GM18526 (cell line): ENCODE measurements at regions not wholly inside any gene's neighbourhood (a gene's known extent, or its start where the extent isn't known, plus 50 kb on each side); places are given as distances from the start of the nearest gene placed in this dataset.

ENCODE experiments used
- POLR2A ChIP-seq: IDR thresholded peaks from 3 replicates; pipeline ENCODE4 v1.6.1; 2011; ENCODE audit not compliant: insufficient read length; ENCODE audit errors: extremely low read depth

DNA sequence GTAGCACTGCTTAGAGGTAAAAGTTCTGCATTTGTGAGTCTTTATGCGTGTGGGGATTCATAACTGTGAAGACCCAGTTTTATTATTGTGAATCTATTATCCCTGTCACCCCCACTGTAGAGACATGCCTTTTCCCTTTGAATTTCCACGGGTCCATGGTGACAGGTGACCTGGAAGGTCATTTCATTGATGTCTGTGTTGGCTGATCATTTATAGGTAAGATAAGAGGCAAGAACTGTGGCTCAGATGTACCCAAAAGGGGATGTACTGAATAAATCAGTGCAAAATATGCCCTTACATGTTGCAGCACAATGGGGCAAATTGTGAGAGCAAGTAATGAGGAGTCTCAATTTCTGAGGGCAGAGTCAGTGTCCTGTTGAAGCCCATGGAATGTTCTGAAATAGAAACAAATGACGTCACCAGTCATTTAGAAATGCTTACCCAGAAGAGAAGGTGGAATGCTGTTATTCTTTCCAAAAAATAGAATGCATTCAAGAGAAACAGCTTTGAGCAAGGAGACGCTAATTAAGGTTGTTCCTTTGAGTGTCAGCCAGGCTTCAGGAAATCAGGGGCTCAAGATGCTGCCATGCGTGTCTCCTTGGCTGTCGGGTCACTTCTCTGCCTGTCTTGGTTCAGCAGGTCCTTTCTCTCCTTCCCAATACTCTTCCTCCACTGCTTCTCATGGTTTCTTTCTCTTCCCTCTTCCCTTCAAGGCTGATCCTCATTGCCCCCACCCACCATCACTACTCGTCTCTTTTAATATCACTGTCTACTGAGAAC is 118.7 kb upstream of the E2F8 start:
- TF ChIP-seq POLR2A = no peak

GRCh38 chr11:19357943-19358342 is 117.2 kb upstream of the E2F8 start:
- TF ChIP-seq POLR2A = no peak

- TF ChIP-seq POLR2A = no peak
These were observed 114.9 kb upstream of the E2F8 start for GRCh38 chr11:19355601-19356000.

- TF ChIP-seq POLR2A = no peak
These were observed 112.6 kb upstream of the E2F8 start for GRCh38 chr11:19353287-19353850.

DNA sequence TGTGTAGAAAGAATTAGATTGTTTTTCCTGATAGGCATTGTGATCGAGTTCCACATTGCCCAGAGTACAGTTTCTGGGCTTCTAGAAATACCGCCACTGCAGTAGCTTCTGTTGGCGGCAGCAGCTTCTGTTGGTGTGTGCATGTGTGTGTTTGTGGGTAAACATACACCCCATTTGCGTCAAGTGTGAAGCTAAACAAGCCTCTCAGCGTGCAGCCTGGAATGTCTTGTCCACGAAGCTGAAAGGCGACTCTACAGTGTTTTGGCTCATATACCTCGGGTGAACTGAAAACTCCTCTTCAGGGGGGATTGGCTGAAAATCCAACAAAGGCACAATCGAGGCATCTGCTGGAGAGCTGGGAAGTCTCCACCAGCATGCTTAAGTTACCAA is 112.0 kb upstream of the E2F8 start:
- TF ChIP-seq POLR2A = no peak

- no peak for TF ChIP-seq POLR2A
These were observed 111.5 kb upstream of the E2F8 start for GRCh38 chr11:19352072-19352770.

- TF ChIP-seq POLR2A = no peak
These were observed 110.7 kb upstream of the E2F8 start for GRCh38 chr11:19351426-19351825.

GRCh38 chr11:19350160-19350559 is 109.4 kb upstream of the E2F8 start:
- TF ChIP-seq POLR2A = no peak

DNA sequence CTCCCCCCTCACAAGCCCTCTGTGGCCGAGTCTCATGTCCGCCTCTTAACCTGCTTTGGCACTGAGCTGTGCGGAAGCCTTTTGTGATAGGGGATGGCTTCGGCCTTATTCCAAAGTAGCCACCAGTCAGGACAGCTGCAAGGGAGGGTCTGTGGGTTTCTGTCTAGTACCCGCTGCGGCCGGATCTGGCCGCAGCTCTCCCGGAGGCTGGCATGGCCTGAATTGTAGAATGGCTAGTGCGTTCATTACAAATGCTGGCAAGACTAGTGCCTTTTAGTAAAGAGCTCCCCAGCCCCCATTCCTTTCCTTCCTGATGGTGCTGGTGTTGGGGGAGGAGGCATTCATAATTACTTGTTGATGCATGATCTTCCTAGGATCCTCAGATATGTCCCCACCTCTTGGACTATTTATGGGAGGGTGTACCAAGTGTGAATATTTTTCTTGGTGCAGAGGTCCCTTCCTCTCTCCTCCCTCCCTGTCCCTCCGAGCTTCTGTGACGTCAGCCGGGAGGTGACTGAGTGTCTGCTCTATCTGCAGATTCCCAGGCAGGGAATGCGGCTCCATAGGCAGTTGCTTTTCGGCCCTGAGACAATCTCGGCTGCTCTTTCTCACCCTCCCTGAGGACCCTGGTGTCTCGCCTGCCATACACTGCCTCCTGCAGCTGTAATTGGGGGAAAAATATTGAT is 108.7 kb upstream of the E2F8 start:
- TF ChIP-seq POLR2A = no peak

- no peak for TF ChIP-seq POLR2A
These were observed 107.2 kb upstream of the E2F8 start for GRCh38 chr11:19347911-19348310.

GRCh38 chr11:19345848-19346681 is 105.3 kb upstream of the E2F8 start:
- no peak for TF ChIP-seq POLR2A

DNA sequence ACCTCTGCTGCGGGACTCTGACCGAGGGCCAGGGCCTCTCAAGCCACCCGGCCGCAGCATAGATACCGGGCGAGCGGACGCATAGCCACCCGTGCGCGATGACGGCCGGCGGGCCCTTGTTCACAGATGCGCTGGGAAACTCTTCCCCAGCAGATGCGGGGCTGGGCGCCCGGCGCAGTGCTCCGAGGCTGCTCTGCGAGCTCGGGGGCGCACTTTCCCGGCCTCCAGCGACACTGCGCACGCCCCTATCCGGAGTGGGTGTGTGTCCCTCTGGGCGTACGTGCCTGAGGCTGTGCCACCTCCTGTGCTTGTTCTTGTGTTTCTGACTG is 104.7 kb upstream of the E2F8 start:
- TF ChIP-seq POLR2A = no peak

GRCh38 chr11:19344661-19345518 is 104.1 kb upstream of the E2F8 start:
- no peak for TF ChIP-seq POLR2A

DNA sequence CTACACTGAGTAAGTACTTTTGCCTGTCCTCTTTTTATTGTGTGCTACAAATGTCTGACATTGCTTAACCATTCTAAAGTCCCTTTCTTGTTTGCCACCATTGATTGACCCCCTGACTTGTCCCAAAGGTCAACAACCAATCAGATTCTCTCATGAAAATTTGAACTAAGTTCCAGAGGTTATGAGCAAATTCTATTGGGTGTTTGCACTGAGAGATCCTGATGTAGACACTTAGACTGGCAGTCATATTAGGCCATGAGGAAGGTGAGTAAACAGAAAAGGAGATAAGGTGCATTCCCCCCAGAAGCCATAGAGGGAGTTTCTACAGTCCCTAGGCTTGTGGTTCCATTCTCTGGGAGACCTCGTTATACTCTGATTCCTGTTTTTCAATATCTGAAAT is 101.3 kb upstream of the E2F8 start:
- no peak for TF ChIP-seq POLR2A
